ENCODE measurements at regions not wholly inside any gene's neighbourhood (a gene's known extent, or its start where the extent isn't known, plus 50 kb on each side); places are given as distances from the start of the nearest gene placed in this dataset.

DNA sequence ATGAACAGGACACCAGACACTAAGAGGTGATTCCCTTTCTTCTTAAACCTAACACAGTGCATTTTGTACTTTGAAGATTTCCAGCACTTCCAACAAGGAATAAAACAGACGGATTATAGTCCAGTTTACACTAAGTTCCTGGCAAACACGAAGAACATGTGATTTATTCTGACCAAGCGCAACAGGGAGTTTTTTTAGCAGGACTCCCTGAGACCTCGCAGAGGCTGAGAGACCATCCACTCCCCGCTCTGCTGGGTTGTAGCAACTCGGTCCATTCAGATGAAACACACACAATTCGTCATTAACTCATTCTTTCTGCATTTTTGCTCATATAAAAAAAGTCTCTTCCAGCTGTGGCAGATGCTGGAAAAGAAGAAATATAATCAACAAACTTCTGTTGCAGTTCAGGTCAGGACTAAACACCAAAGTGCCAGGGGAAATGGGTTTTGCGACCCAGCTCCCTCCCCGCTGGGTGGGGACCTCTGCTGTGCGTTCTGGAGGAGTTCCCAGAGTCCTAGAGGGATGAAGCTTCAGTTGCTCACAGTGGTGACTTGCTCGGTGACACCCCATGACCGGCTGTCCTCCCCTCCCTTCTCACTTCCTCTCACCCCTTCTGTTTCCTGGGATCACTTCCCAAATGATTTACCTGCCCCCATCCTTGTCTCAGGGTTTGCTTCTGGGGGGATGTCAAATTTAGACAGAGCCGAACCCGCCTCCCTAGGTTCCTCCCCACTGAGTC lies 52.5 kb downstream of the KCNF1 start:
- 0 to 77% (median 60%) methylated on average over 2 to 10 of the region's 14 CpGs; no CpG with 5 or more reads in 2 of the 10 experiments for WGBS, 10 experiments
- Histone ChIP-seq H3K4me1 (replicated peaks in 1 of 2) (no peaks in the 10 kb centered on the region), H3K27ac (no peak overlapping the region), H3K4me3 (no peak overlapping the region)
- in situ Hi-C loops (cut with MboI; ENCODE audit: low pct_unique_long_range_greater_than_20kb in 2 of 9, low sequenced_read_pairs in 9 of 9, unreplicated experiment in 9 of 9), result no loop called here
- ATAC-seq (replicated peaks in 6 of 8), result peak in 2 of 8 experiments; percentile 70 to 83

DNA sequence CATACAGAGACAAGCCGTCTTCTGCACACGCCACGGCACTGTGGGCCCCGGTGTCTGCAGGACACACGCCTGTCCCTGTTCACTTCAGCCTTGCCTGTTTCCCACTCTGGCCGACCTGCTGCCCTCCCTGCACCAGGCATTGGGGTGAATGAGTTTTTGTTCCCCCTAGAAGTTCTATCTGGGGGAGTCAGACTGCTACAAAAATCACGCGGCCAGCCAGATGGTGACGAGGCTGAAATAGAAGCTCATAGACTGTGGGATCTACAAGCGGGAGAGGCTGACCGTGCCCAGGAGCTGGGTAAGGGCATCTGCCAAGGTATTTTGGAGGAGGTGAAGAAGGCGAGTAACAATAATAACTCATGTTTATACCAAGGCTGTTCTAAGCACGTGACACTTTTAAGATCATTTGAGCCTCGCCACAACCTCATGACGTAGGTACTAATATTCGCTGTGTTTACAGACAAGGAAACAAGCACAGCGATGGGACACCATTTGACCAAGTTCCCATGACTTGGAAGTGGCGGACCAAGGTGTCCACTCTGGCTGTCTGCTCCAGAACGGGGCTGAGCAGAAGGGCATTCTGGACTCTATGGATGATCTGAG lies 53.6 kb downstream of the KCNF1 start:
- no peak for ATAC-seq (replicated peaks in 6 of 8)
- no peaks in the 10 kb centered on the region for H3K4me1 ChIP-seq (replicated peaks in 1 of 2)
- 67 to 100% (median 88%) methylated on average over 1 to 14 of the region's 19 CpGs; no CpG with 5 or more reads in 1 of the 10 experiments for WGBS, 10 experiments
- in situ Hi-C loops (cut with MboI; ENCODE audit: low pct_unique_long_range_greater_than_20kb in 2 of 9, low sequenced_read_pairs in 9 of 9, unreplicated experiment in 9 of 9), result no loop called here
- no peak overlapping the region for H3K4me3 ChIP-seq
- H3K27ac ChIP-seq, result no peak overlapping the region

DNA sequence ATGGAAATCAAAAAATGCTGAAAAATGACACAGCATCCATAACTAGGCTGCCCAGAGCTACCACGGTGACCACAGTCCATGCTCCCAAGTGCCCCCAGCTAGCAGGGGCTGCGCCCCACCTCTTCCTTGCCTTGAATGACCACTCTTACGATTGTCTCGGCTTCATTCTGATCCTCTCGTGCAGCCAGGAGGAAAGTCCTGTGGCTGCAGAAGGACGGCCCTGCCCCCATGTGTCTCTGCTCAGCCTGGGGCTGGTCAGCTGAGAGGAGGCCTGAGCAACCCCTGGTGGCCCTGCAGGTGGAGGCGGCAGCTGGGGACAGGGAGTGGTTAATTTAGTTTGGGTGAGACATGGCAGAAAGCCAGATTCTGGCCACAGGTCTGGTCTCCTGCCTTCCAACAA lies 54.3 kb downstream of the KCNF1 start:
- in situ Hi-C loops (cut with MboI; ENCODE audit: low pct_unique_long_range_greater_than_20kb in 2 of 9, low sequenced_read_pairs in 9 of 9, unreplicated experiment in 9 of 9), result no loop called here
- 80 to 100% (median 92%) methylated on average over 1 to 7 of the region's 7 CpGs; no CpG with 5 or more reads in 3 of the 10 experiments for WGBS, 10 experiments
- H3K4me1 ChIP-seq (replicated peaks in 1 of 2), result no peaks in the 10 kb centered on the region
- H3K27ac ChIP-seq, result no peak overlapping the region
- H3K4me3 ChIP-seq, result no peak overlapping the region
- ATAC-seq (replicated peaks in 6 of 8), result no peak

DNA sequence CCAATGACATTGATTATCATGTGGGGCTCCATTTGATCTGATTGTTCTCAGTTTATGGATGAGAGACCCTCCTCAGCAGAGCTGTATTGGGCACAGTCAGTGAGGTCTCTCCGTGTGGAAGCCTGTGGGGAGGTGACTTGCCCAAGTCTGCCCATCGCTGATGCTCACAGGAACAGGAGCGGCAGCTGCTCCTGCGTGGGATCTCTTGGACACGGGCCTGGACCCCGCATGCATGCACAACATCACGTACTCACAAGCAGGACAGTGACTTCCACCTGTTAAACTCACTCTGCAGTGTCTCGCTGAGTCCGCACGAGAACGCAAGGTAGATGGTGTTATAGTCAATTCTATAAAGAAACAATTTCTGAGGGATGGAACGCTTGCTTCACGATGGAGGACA lies 55.0 kb downstream of the KCNF1 start:
- 81 to 100% (median 88%) methylated on average over 2 to 11 of the region's 13 CpGs; no CpG with 5 or more reads in 2 of the 10 experiments for WGBS, 10 experiments
- H3K27ac ChIP-seq, result no peak overlapping the region
- ATAC-seq (replicated peaks in 6 of 8), result no peak
- no peak overlapping the region for H3K4me3 ChIP-seq
- in situ Hi-C loops (cut with MboI; ENCODE audit: low pct_unique_long_range_greater_than_20kb in 2 of 9, low sequenced_read_pairs in 9 of 9, unreplicated experiment in 9 of 9), result no loop called here
- peaks cover 0 to 5% of the 10 kb centered on the region in 2 donors for H3K4me1 ChIP-seq (replicated peaks in 1 of 2)

DNA sequence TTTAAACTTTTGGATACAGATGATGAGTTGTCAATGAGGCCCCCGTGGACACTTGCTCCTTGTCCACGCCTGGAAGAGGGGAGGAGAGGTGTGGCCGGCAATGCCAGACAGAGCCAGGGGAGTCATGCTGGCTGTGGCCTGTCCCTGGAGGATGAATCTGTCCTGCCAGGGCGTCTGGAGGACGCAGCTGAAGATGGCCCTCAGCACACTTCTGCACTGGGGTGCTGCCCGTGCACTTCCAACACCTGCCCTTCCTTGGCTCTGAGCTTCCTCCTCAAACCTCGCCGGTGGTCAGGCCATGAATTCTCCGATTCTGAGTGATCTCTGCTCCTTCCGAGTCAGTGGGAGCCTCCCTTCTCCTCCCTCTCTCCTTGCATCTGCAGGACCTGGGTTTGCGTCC lies 56.4 kb downstream of the KCNF1 start:
- Histone ChIP-seq H3K4me3 (no peak overlapping the region), H3K27ac (no peak overlapping the region), H3K4me1 (replicated peaks in 1 of 2) (peaks cover 8 to 14% of the 10 kb centered on the region in 2 donors)
- peak in 2 of 8 experiments; percentile 36 to 60 for ATAC-seq (replicated peaks in 6 of 8)
- in situ Hi-C loops (cut with MboI; ENCODE audit: low pct_unique_long_range_greater_than_20kb in 2 of 9, low sequenced_read_pairs in 9 of 9, unreplicated experiment in 9 of 9), result no loop called here
- whole genome bisulfite sequencing, 10 experiments, result 20 to 90% (median 51%) methylated on average over 1 to 5 of the region's 11 CpGs; no CpG with 5 or more reads in 4 of the 10 experiments

DNA sequence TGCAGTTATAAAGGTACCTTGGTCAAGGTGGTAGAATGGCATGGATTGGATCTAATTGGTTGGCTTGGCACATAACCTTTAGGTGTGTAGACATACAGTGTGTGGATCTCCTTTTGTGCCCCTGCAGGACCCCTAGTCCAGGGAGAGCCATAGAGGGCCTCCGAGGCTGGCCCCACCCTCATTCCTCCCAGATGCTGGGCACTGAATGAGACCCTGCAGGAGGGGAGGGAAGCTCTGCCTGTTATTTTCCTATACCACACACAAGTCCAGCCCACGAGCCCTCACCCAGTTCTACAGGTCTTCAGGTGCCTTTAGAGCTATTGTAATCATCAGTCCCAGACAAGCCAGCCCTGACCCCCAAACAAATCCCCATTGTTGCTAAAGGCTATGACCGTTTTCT lies 58.9 kb downstream of the KCNF1 start:
- 0 to 50% (median 0%) methylated on average over 1 to 3 of the region's 3 CpGs; no CpG with 5 or more reads in 4 of the 10 experiments for WGBS, 10 experiments
- Histone ChIP-seq H3K27ac (no peak overlapping the region), H3K4me1 (replicated peaks in 1 of 2) (peaks cover 14 to 22% of the 10 kb centered on the region in 2 donors), H3K4me3 (no peak overlapping the region)
- in situ Hi-C loops (cut with MboI; ENCODE audit: low pct_unique_long_range_greater_than_20kb in 2 of 9, low sequenced_read_pairs in 9 of 9, unreplicated experiment in 9 of 9), result no loop called here
- ATAC-seq (replicated peaks in 6 of 8), result no peak

DNA sequence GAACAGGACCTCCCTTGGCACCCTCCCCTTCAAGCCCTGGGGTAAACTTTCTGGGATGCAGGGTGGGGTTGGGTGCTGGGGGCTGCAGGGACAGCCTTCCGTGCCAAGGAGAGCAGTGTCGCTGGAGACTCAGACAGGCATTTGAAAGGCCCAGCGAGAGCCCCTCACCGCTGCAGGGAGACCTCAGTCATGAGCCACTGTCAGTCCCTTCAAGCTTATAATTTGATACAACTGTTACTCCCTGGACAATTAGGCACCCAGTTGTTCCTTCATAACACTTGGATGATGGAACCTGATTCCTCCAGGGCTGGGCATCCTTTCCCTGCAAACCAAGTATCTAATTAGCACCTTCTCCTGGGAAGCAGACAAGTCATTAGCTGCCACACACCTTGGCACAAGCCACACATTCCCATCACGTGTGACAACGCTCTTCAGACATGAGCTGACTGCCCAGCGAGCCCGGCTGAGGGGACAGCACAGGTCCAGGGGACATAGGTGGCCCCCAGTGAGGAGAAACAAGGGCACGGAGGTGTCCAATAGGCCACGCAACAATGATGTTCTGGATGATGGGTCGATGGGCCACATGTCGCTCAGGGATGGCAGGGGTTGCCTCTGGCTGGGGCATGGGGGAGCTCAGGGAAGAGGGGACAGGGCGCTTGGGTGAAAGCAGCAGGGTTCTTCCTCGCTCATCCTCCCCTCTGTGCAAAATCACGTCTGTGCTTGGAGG lies 59.6 kb downstream of the KCNF1 start:
- in situ Hi-C loops (cut with MboI; ENCODE audit: low pct_unique_long_range_greater_than_20kb in 2 of 9, low sequenced_read_pairs in 9 of 9, unreplicated experiment in 9 of 9), result no loop called here
- Histone ChIP-seq H3K4me1 (replicated peaks in 1 of 2) (peaks cover 14 to 22% of the 10 kb centered on the region in 2 donors), H3K27ac (no peak overlapping the region), H3K4me3 (no peak overlapping the region)
- WGBS, 10 experiments, result 87 to 100% (median 89%) methylated on average over 1 to 6 of the region's 15 CpGs; no CpG with 5 or more reads in 4 of the 10 experiments
- peak in 2 of 8 experiments; percentile 11 to 25 for ATAC-seq (replicated peaks in 6 of 8)

DNA sequence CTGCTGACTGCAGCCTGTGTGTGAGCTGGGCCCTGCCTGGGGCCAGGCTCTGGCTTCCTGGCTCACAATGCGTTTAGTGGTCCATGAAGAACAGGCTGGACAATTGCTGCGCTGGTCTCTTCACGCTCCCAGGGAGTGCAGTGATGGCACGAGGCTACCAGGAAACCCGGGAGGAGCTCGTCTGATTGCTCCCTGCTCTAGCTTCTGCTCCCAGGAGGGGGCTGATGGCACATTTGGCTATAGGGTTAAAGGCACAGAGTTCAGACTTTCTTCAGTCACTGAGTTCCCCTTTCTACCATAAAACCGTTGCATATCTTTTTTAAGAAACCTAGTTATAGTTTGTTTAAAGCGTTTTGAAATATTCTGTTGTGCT lies 60.1 kb downstream of the KCNF1 start:
- peaks cover 16 to 24% of the 10 kb centered on the region in 2 donors for H3K4me1 ChIP-seq (replicated peaks in 1 of 2)
- peak in 5 of 8 experiments; percentile 93 to 98 (median 98) for ATAC-seq (replicated peaks in 6 of 8)
- in situ Hi-C loops (cut with MboI; ENCODE audit: low pct_unique_long_range_greater_than_20kb in 2 of 9, low sequenced_read_pairs in 9 of 9, unreplicated experiment in 9 of 9), result no loop called here
- WGBS, 10 experiments, result 7 to 100% (median 30%) methylated on average over 1 to 6 of the region's 8 CpGs; no CpG with 5 or more reads in 5 of the 10 experiments
- no peak overlapping the region for H3K4me3 ChIP-seq
- H3K27ac ChIP-seq, result no peak overlapping the region

DNA sequence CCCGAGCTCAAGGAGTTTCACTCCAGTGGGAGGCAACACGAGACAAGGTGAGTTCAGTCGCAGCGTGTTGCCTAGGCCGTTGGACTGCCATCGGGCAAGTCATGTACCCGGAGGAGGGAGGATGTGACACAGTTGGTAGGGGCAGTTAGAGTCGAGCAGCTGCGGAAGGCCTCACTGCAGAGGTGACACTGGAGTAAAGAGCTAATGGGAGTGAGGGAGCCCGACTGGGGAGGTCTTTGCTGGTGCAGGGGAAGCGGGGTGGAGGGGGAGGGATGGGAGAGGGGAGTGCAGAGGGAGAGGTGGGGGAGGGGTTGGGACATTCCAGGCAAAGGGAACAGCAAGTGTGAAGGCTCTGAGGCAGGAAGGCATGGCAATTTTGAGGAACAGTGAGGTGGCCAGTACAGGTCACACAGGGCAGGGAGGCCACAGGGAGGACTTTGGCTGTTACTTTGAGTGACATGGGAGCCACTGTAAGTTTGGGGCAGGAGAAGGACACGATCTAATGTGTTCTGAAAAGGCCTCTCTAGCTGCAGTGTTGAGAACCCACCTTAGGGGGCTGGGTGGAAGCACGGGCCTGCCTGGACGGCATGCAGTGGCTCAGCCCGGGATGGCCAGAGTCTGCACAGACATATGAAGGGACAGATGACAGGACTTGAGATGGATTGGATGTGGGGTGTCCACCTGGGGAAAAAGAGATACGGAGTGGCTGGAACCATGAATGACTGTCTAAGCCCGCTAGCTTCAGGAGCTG lies 61.1 kb downstream of the KCNF1 start:
- Histone ChIP-seq H3K4me1 (replicated peaks in 1 of 2) (peaks cover 26 to 34% of the 10 kb centered on the region in 2 donors), H3K27ac (no peak overlapping the region), H3K4me3 (no peak overlapping the region)
- WGBS, 10 experiments, result 50 to 95% (median 89%) methylated on average over 1 to 10 of the region's 17 CpGs; no CpG with 5 or more reads in 2 of the 10 experiments
- in situ Hi-C loops (cut with MboI; ENCODE audit: low pct_unique_long_range_greater_than_20kb in 2 of 9, low sequenced_read_pairs in 9 of 9, unreplicated experiment in 9 of 9), result no loop called here
- ATAC-seq (replicated peaks in 6 of 8), result no peak

DNA sequence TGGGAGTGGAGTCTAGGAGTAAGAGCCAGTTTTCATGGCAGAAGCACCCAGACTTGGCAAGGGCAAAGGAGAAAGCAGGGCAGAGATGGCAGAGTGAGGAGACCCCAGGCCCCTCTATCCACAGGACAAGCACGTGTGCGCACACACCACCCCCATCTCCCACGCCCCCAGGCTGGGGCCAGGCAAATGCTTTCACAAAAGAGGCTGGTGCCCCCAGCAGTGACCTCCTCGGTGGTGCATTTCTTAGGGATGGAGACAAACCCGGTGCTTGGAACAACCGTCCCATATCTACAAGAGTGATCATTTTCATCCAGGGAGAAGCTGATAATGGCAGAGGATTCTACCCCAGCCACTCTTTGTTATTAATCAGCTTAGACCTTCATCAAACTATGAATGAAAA lies 62.0 kb downstream of the KCNF1 start:
- in situ Hi-C loops (cut with MboI; ENCODE audit: low pct_unique_long_range_greater_than_20kb in 2 of 9, low sequenced_read_pairs in 9 of 9, unreplicated experiment in 9 of 9), result no loop called here
- Histone ChIP-seq H3K27ac (no peak overlapping the region), H3K4me1 (replicated peaks in 1 of 2) (peaks cover 32 to 42% of the 10 kb centered on the region in 2 donors), H3K4me3 (no peak overlapping the region)
- WGBS, 10 experiments, result 0 to 80% (median 55%) methylated on average over 1 to 4 of the region's 6 CpGs; no CpG with 5 or more reads in 3 of the 10 experiments
- ATAC-seq (replicated peaks in 6 of 8), result no peak

DNA sequence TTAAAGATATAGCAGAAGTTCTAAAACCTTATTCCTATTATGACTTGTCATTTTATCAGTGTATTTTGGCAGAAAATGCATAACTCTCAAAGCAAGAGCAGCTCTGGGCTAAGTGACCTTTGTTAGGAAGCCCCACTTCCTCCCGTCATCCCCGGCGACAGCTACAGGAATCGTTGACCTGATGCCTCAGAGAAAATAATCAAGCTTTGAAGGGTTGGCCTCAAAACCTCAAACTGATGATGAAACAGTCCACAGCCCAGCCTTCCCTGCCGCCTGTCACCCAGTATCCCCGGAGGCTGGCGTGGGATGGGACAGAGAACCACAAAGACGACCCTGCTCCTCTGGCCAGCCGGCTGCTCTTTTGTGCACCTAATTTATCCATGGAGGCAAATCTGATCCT lies 65.3 kb downstream of the KCNF1 start:
- Histone ChIP-seq H3K27ac (peak overlapping the region in 1 of 2 donors; percentile 3), H3K4me1 (replicated peaks in 1 of 2) (peaks cover 30 to 41% of the 10 kb centered on the region in 2 donors), H3K4me3 (no peak overlapping the region)
- in situ Hi-C loops (cut with MboI; ENCODE audit: low pct_unique_long_range_greater_than_20kb in 2 of 9, low sequenced_read_pairs in 9 of 9, unreplicated experiment in 9 of 9), result no loop called here
- 14 to 71% (median 25%) methylated on average over 1 to 9 of the region's 9 CpGs; no CpG with 5 or more reads in 3 of the 10 experiments for WGBS, 10 experiments
- peak in 5 of 8 experiments; percentile 73 to 93 (median 89) for ATAC-seq (replicated peaks in 6 of 8)

DNA sequence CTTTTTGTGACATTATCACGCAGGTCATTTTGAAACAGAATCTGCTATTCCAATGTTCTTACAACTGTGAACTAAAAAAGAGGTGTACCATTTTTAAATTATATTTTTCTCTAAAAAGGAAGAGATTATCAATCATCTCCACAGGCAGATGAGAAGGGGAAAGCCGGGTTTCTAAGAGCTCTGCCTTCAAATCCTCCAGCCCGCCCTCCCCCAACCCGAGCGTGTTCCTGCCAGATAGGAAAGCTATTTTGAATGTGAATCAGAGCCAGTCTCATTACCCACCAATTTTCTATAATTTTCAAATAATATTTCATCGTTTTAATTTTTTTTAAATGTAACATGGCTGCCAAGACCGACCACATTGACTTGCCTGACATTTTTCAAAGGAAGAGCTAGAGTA lies 65.9 kb downstream of the KCNF1 start:
- Histone ChIP-seq H3K4me1 (replicated peaks in 1 of 2) (peaks cover 23 to 35% of the 10 kb centered on the region in 2 donors), H3K27ac (no peak overlapping the region), H3K4me3 (no peak overlapping the region)
- in situ Hi-C loops (cut with MboI; ENCODE audit: low pct_unique_long_range_greater_than_20kb in 2 of 9, low sequenced_read_pairs in 9 of 9, unreplicated experiment in 9 of 9), result no loop called here
- ATAC-seq (replicated peaks in 6 of 8), result peak in 5 of 8 experiments; percentile 31 to 64 (median 56)
- WGBS, 10 experiments, result 0 to 44% (median 30%) methylated on average over 1 to 7 of the region's 7 CpGs
